ENCODE measurements at regions not wholly inside any gene's neighbourhood (a gene's known extent, or its start where the extent isn't known, plus 50 kb on each side); places are given as distances from the start of the nearest gene placed in this dataset.

GRCh38 chr2:47301731-47302130, 67.4 kb upstream of the EPCAM start:
- no peaks in the 10 kb centered on the region for H4K20me1 ChIP-seq (ENCODE audit: insufficient read depth, low read length, poor library complexity, severe bottlenecking)
- H3K4me2 ChIP-seq (ENCODE audit: low read depth, low read length, poor library complexity, severe bottlenecking) = no peak overlapping the region
- H3K4me3 ChIP-seq (ENCODE audit: low read length, poor library complexity, severe bottlenecking) = no peak overlapping the region
- H3K36me3 ChIP-seq (ENCODE audit: insufficient read depth, low read length) = no peaks in the 10 kb centered on the region
- no peaks in the 10 kb centered on the region for H3K9me3 ChIP-seq (ENCODE audit: insufficient read depth, low read depth, low read length)
- no peaks in the 10 kb centered on the region for H3K27me3 ChIP-seq (ENCODE audit: insufficient read depth, low read length, poor library complexity, severe bottlenecking)
- H3K79me2 ChIP-seq (ENCODE audit: insufficient read depth, low read length) = no peaks in the 10 kb centered on the region
- no peak overlapping the region for H2AFZ ChIP-seq (ENCODE audit: low read length)
- no peaks in the 10 kb centered on the region for H3F3A ChIP-seq (ENCODE audit: low read depth)
- no peak for TF ChIP-seq CTCF (conservative IDR thresholded peaks at IDR 0.05; ENCODE audit: low read length)
- no peak for TF ChIP-seq EZH2phosphoT487 (IDR thresholded peaks at IDR 0.05; ENCODE audit: borderline replicate concordance)
- no peaks in the 10 kb centered on the region for H3K9me2 ChIP-seq (replicated peaks; ENCODE audit: low read depth, low read length)
- H3K4me1 ChIP-seq (ENCODE audit: insufficient read depth, low read length, poor library complexity, severe bottlenecking) = peaks cover 16% of the 10 kb centered on the region
- H3K9ac ChIP-seq (ENCODE audit: low read depth, low read length, poor library complexity, severe bottlenecking) = no peak overlapping the region

GRCh38 chr2:47301277-47301618, 67.9 kb upstream of the EPCAM start:
- Histone ChIP-seq H3F3A (ENCODE audit: low read depth) (no peaks in the 10 kb centered on the region), H3K4me2 (ENCODE audit: low read depth, low read length, poor library complexity, severe bottlenecking) (peak overlapping the region; percentile 43), H2AFZ (ENCODE audit: low read length) (peak overlapping the region; percentile 62; the same call in 1 of the 2 replicates), H3K9ac (ENCODE audit: low read depth, low read length, poor library complexity, severe bottlenecking) (no peak overlapping the region), H3K4me1 (ENCODE audit: insufficient read depth, low read length, poor library complexity, severe bottlenecking) (peaks cover 16% of the 10 kb centered on the region), H3K4me3 (ENCODE audit: low read length, poor library complexity, severe bottlenecking) (no peak overlapping the region), H4K20me1 (ENCODE audit: insufficient read depth, low read length, poor library complexity, severe bottlenecking) (no peaks in the 10 kb centered on the region), H3K79me2 (ENCODE audit: insufficient read depth, low read length) (no peaks in the 10 kb centered on the region), H3K36me3 (ENCODE audit: insufficient read depth, low read length) (no peaks in the 10 kb centered on the region), H3K27me3 (ENCODE audit: insufficient read depth, low read length, poor library complexity, severe bottlenecking) (no peaks in the 10 kb centered on the region), H3K9me3 (ENCODE audit: insufficient read depth, low read depth, low read length) (no peaks in the 10 kb centered on the region), H3K9me2 (replicated peaks; ENCODE audit: low read depth, low read length) (no peaks in the 10 kb centered on the region)
- no peak for TF ChIP-seq CTCF (conservative IDR thresholded peaks at IDR 0.05; ENCODE audit: low read length)
- TF ChIP-seq EZH2phosphoT487 (IDR thresholded peaks at IDR 0.05; ENCODE audit: borderline replicate concordance) = no peak

- Histone ChIP-seq H3K9ac (ENCODE audit: low read depth, low read length, poor library complexity, severe bottlenecking) (no peak overlapping the region), H4K20me1 (ENCODE audit: insufficient read depth, low read length, poor library complexity, severe bottlenecking) (no peaks in the 10 kb centered on the region), H3K4me1 (ENCODE audit: insufficient read depth, low read length, poor library complexity, severe bottlenecking) (peaks cover 16% of the 10 kb centered on the region), H3K27me3 (ENCODE audit: insufficient read depth, low read length, poor library complexity, severe bottlenecking) (no peaks in the 10 kb centered on the region), H3K4me3 (ENCODE audit: low read length, poor library complexity, severe bottlenecking) (peak overlapping the region; percentile 8), H2AFZ (ENCODE audit: low read length) (peak overlapping the region; percentile 62), H3K4me2 (ENCODE audit: low read depth, low read length, poor library complexity, severe bottlenecking) (peak overlapping the region; percentile 43), H3K9me2 (replicated peaks; ENCODE audit: low read depth, low read length) (no peaks in the 10 kb centered on the region), H3K79me2 (ENCODE audit: insufficient read depth, low read length) (no peaks in the 10 kb centered on the region), H3F3A (ENCODE audit: low read depth) (no peaks in the 10 kb centered on the region), H3K9me3 (ENCODE audit: insufficient read depth, low read depth, low read length) (no peaks in the 10 kb centered on the region), H3K36me3 (ENCODE audit: insufficient read depth, low read length) (no peaks in the 10 kb centered on the region)
- TF ChIP-seq EZH2phosphoT487 (IDR thresholded peaks at IDR 0.05; ENCODE audit: borderline replicate concordance) (no peak), CTCF (conservative IDR thresholded peaks at IDR 0.05; ENCODE audit: low read length) (no peak)
Measured at GRCh38 chr2:47300609-47301276, 68.4 kb upstream of the EPCAM start.
